B cell (primary cell): ENCODE measurements at regions not wholly inside any gene's neighbourhood (a gene's known extent, or its start where the extent isn't known, plus 50 kb on each side); places are given as distances from the start of the nearest gene placed in this dataset.

Source experiments
- ATAC-seq: fragments of 200-7000 bp; cut with Tn5 transposase; one replicate; pipeline ENCODE4 v1.10.0; 2021; ENCODE audit warnings: low read depth, mild to moderate bottlenecking, moderate number of reproducible peaks, moderate library complexity
- CTCF ChIA-PET: fragments of 350-600 bp; sonication (Branson Sonifier 250); formaldehyde crosslinking; loops from one replicate; lab custom pipeline; 2021; ENCODE audit warnings: antibody characterized with exemption, inconsistent platforms; lab: Charles Lee
- POLR2A ChIA-PET: fragments of 350-600 bp; sonication (Branson Sonifier 250); formaldehyde crosslinking; loops from one replicate; lab custom pipeline; 2021; ENCODE audit warnings: antibody characterized with exemption; lab: Charles Lee
- DNase-seq: peaks from one replicate; pipeline ENCODE4 v3.0.0; 2013
- H2AFZ ChIP-seq: 2 replicates; pipeline ENCODE4 v1.6.1; 2012; ENCODE audit warnings: mild to moderate bottlenecking, low read depth, low read length; ENCODE audit not compliant: insufficient read depth, poor library complexity, severe bottlenecking
- H3K27ac ChIP-seq, 2 donors: 1 replicate in 1 of 2; 2 replicates in 1 of 2; pipeline ENCODE4 v1.5.1; 2012 to 2013; ENCODE audit warnings: low read length in 2 of 2, mild to moderate bottlenecking in 2 of 2, moderate library complexity in 1 of 2
- H3K27me3 ChIP-seq, 4 experiments: fragments of 200-600 bp in 1 of 4; sonication (generic) in 1 of 4; replicated peaks in 1 of 4; 1 replicate in 2 of 4; 2 replicates in 2 of 4; pipeline versions ENCODE4 v1.6.1 to v1.7.0; 2013 to 2016; ENCODE audit warnings: low read length in 3 of 4, mild to moderate bottlenecking in 2 of 4, mixed read lengths in 1 of 4, moderate library complexity in 1 of 4; ENCODE audit not compliant: insufficient read depth in 4 of 4, control insufficient read depth in 3 of 4; ENCODE audit errors: control extremely low read depth in 1 of 4
- H3K36me3 ChIP-seq, 2 experiments: replicated peaks in 1 of 2; 1 replicate in 1 of 2; 2 replicates in 1 of 2; pipeline versions ENCODE4 v1.6.1 to v1.7.1; 2013; ENCODE audit warnings: low read length in 1 of 2; ENCODE audit not compliant: insufficient read depth in 2 of 2, control insufficient read depth in 1 of 2; ENCODE audit errors: control extremely low read depth in 1 of 2, extremely low read depth in 1 of 2
- H3K4me1 ChIP-seq, 2 donors: fragments of 200-600 bp in 1 of 2; sonication (generic) in 1 of 2; 1 replicate in 1 of 2; 2 replicates in 1 of 2; pipeline versions ENCODE4 v1.5.1 to v1.6.1; 2013 to 2017; ENCODE audit warnings: low read length in 2 of 2; ENCODE audit not compliant: control insufficient read depth in 2 of 2, insufficient read depth in 2 of 2
- H3K4me2 ChIP-seq: replicated peaks from 2 replicates; pipeline ENCODE3; 2012; ENCODE audit warnings: mild to moderate bottlenecking, low read depth, low read length; ENCODE audit not compliant: poor library complexity, severe bottlenecking
- H3K4me3 ChIP-seq, 5 experiments: fragments of 200-600 bp in 1 of 5; sonication (generic) in 1 of 5; 1 replicate in 3 of 5; 2 replicates in 2 of 5; pipeline versions ENCODE4 v1.5.1 to v1.7.0; 2011 to 2016; ENCODE audit warnings: low read length in 4 of 5, mild to moderate bottlenecking in 4 of 5, low read depth in 2 of 5, control low read depth in 1 of 5, moderate library complexity in 1 of 5; ENCODE audit not compliant: insufficient read depth in 1 of 5; ENCODE audit errors: control extremely low read depth in 1 of 5, extremely low read depth in 1 of 5
- H3K79me2 ChIP-seq: fragments of 200-600 bp; sonication (generic); one replicate; pipeline ENCODE4 v1.6.0; 2016; ENCODE audit warnings: low read length; ENCODE audit not compliant: control insufficient read depth, insufficient read depth
- H3K9ac ChIP-seq: fragments of 200-600 bp; sonication (generic); 2 replicates; pipeline ENCODE4 v1.6.1; 2017; ENCODE audit warnings: mild to moderate bottlenecking, low read length, moderate library complexity
- H3K9me3 ChIP-seq, 3 donors: one replicate each; pipeline versions ENCODE4 v1.6.1 to v1.7.1; 2013; ENCODE audit warnings: low read length in 2 of 3; ENCODE audit not compliant: control insufficient read depth in 2 of 3, insufficient read depth in 1 of 3; ENCODE audit errors: control extremely low read depth in 1 of 3
- H4K20me1 ChIP-seq: 2 replicates; pipeline ENCODE4 v1.6.0; 2012; ENCODE audit warnings: mild to moderate bottlenecking, low read length; ENCODE audit not compliant: insufficient read depth, control insufficient read depth, poor library complexity, severe bottlenecking
- H3K27ac Mint-ChIP-seq: one replicate; pipeline ENCODE4 v1.8.0; 2021; ENCODE audit warnings: mixed read lengths
- H3K27me3 Mint-ChIP-seq: one replicate; pipeline ENCODE4 v1.8.0; 2021; ENCODE audit warnings: mixed read lengths
- H3K4me1 Mint-ChIP-seq: one replicate; pipeline ENCODE4 v1.8.0; 2021; ENCODE audit warnings: mixed read lengths
- H3K4me3 Mint-ChIP-seq: one replicate; pipeline ENCODE4 v1.8.0; 2021; ENCODE audit warnings: mixed read lengths
- H3K9me3 Mint-ChIP-seq: one replicate; pipeline ENCODE4 v1.8.0; 2022; ENCODE audit warnings: mixed read lengths; ENCODE audit not compliant: insufficient read depth
- CTCF ChIP-seq: fragments of 200-600 bp; IDR thresholded peaks from one replicate; pipeline ENCODE4 v1.8.0; 2022; ENCODE audit warnings: antibody characterized with exemption, mild to moderate bottlenecking
- EZH2 ChIP-seq: IDR thresholded peaks from 2 replicates; pipeline ENCODE4 v1.6.1; 2012; ENCODE audit warnings: borderline replicate concordance, low read depth, mild to moderate bottlenecking, moderate library complexity, low read length; ENCODE audit not compliant: insufficient read depth, poor library complexity, severe bottlenecking
- WGBS: methylation state at CpG from one replicate; pipeline ENCODE4 v1.1.5; 2013; ENCODE audit warnings: missing lambda C conversion rate; ENCODE audit not compliant: insufficient coverage; 5-methylcytosine and 5-hydroxymethylcytosine counted together
- intact Hi-C: fragments of 100-400 bp; cut with micrococcal nuclease; formaldehyde crosslinking; loops from one replicate; pipeline ENCODE4 v1.10.0; 2022

GRCh38 chr9:134548185-134548584 lies 93.4 kb upstream of the COL5A1 start:
- Histone ChIP-seq H3K4me1 (no peaks in the 10 kb centered on the region), H2AFZ (no peak overlapping the region), H4K20me1 (no peaks in the 10 kb centered on the region), H3K9me3 (peaks cover 0 to 13% (median 0%) of the 10 kb centered on the region in 3 donors), H3K27me3 (peaks cover 0 to 13% (median under 1%) of the 10 kb centered on the region in 4 experiments), H3K27ac (no peak overlapping the region), H3K4me3 (no peak overlapping the region), H3K4me2 (no peak overlapping the region), H3K36me3 (no peaks in the 10 kb centered on the region), H3K9ac (no peak overlapping the region), H3K79me2 (no peaks in the 10 kb centered on the region)
- H3K27me3 Mint-ChIP-seq, result peaks cover 12% of the 10 kb centered on the region
- no peak for TF ChIP-seq EZH2
- TF ChIP-seq CTCF, result no peak
- H3K27ac Mint-ChIP-seq, result no peak overlapping the region
- 90% methylated on average over 8 of the region's 8 CpGs for WGBS
- no peaks in the 10 kb centered on the region for H3K4me1 Mint-ChIP-seq
- CTCF ChIA-PET, result no interaction called here
- ATAC-seq (no peak), DNase-seq (no peak)
- H3K4me3 Mint-ChIP-seq, result no peak overlapping the region
- intact Hi-C loops, result no loop called here
- no peaks in the 10 kb centered on the region for H3K9me3 Mint-ChIP-seq
- POLR2A ChIA-PET, result no interaction called here

DNA sequence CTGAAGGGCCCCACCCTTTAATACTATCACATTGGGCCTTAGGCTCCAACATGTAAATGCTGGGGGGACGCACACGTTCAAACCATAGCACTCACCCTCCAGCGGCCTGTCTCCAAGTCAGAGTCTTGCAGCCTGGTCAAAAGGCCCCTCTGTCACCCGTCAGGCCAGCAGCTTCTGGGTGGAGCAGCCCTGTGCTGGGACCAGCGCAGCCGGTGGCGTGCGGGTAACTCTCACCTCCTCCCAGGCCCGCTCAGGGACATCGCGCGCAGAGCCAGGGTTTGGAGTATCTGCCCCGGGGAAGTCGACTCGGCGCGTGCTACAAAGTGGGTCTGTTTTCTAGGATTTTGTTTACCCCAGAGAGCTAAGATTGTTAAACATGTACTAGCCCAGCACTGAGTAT lies 93.0 kb upstream of the COL5A1 start:
- peaks cover 0 to 13% (median 1%) of the 10 kb centered on the region in 4 experiments for H3K27me3 ChIP-seq
- no peak overlapping the region for H2AFZ ChIP-seq
- peaks cover 0 to 13% (median 0%) of the 10 kb centered on the region in 3 donors for H3K9me3 ChIP-seq
- ChIA-PET CTCF (no interaction called here), POLR2A (no interaction called here)
- H3K4me1 ChIP-seq, result no peaks in the 10 kb centered on the region
- no peak for ATAC-seq
- no peaks in the 10 kb centered on the region for H3K79me2 ChIP-seq
- H3K9ac ChIP-seq, result no peak overlapping the region
- no peaks in the 10 kb centered on the region for H3K4me1 Mint-ChIP-seq
- 96% methylated on average over 12 of the region's 17 CpGs for WGBS
- DNase-seq, result no peak
- intact Hi-C loops, result no loop called here
- no peak overlapping the region for H3K27ac Mint-ChIP-seq
- H3K27me3 Mint-ChIP-seq, result peaks cover 12% of the 10 kb centered on the region
- no peak overlapping the region for H3K27ac ChIP-seq
- no peaks in the 10 kb centered on the region for H3K9me3 Mint-ChIP-seq
- TF ChIP-seq EZH2 (no peak), CTCF (no peak)
- H3K4me2 ChIP-seq, result no peak overlapping the region
- H3K4me3 Mint-ChIP-seq, result no peak overlapping the region
- no peak overlapping the region for H3K4me3 ChIP-seq
- H3K36me3 ChIP-seq, result no peaks in the 10 kb centered on the region
- H4K20me1 ChIP-seq, result no peaks in the 10 kb centered on the region
